Mesenchymal stem cell (in vitro differentiated cells and primary cell): ENCODE measurements at regions not wholly inside any gene's neighbourhood (a gene's known extent, or its start where the extent isn't known, plus 50 kb on each side); places are given as distances from the start of the nearest gene placed in this dataset.

ENCODE experiments used
- DNase-seq: peaks from one replicate; pipeline ENCODE4 v3.0.0-alpha.2; 2013
- H2AFZ ChIP-seq: one replicate; pipeline ENCODE4 v1.6.1; 2013; ENCODE audit warnings: low read depth, mild to moderate bottlenecking, control low read depth, inconsistent platforms, low read length, moderate library complexity
- H2AK5ac ChIP-seq: 2 replicates; pipeline ENCODE4 v1.6.1; 2013; ENCODE audit warnings: low read length, moderate library complexity, mild to moderate bottlenecking, inconsistent platforms; ENCODE audit not compliant: severe bottlenecking
- H2BK120ac ChIP-seq: one replicate; pipeline ENCODE4 v1.6.1; 2013; ENCODE audit warnings: low read depth, mild to moderate bottlenecking, inconsistent platforms, low read length, moderate library complexity
- H2BK12ac ChIP-seq, 2 experiments: one replicate each; pipeline ENCODE4 v1.6.1; 2013; ENCODE audit warnings: inconsistent platforms in 2 of 2, low read length in 2 of 2, mild to moderate bottlenecking in 2 of 2, moderate library complexity in 2 of 2, control low read depth in 1 of 2
- H2BK15ac ChIP-seq: one replicate; pipeline ENCODE4 v1.6.1; 2013; ENCODE audit warnings: mild to moderate bottlenecking, low read depth, inconsistent platforms; ENCODE audit not compliant: poor library complexity, severe bottlenecking
- H2BK5ac ChIP-seq: 2 replicates; pipeline ENCODE4 v1.6.1; 2013; ENCODE audit warnings: low read depth, mild to moderate bottlenecking, low read length, control low read depth, inconsistent platforms; ENCODE audit not compliant: poor library complexity, severe bottlenecking
- H3K14ac ChIP-seq, 2 experiments: one replicate each; pipeline ENCODE4 v1.6.1; 2013; ENCODE audit warnings: inconsistent platforms in 2 of 2, low read length in 2 of 2, control low read depth in 1 of 2, mild to moderate bottlenecking in 1 of 2, moderate library complexity in 1 of 2
- H3K18ac ChIP-seq, 2 experiments: one replicate each; pipeline ENCODE4 v1.6.1; 2013; ENCODE audit warnings: inconsistent platforms in 2 of 2, low read length in 2 of 2, control low read depth in 1 of 2, low read depth in 1 of 2, mild to moderate bottlenecking in 1 of 2
- H3K23ac ChIP-seq, 2 experiments: one replicate each; pipeline ENCODE4 v1.6.1; 2013; ENCODE audit warnings: inconsistent platforms in 2 of 2, low read length in 2 of 2, mild to moderate bottlenecking in 2 of 2, moderate library complexity in 2 of 2, control low read depth in 1 of 2
- H3K27ac ChIP-seq: 2 replicates; pipeline ENCODE4 v1.5.1; 2013; ENCODE audit warnings: mild to moderate bottlenecking, moderate library complexity, low read length, control low read depth, inconsistent platforms; ENCODE audit not compliant: poor library complexity, severe bottlenecking
- H3K27me3 ChIP-seq, 2 experiments: 2 replicates each; pipeline versions ENCODE4 v1.6.1 to v1.7.0; 2013; ENCODE audit warnings: low read length in 2 of 2, mild to moderate bottlenecking in 2 of 2, moderate library complexity in 2 of 2, control low read depth in 1 of 2, inconsistent platforms in 1 of 2; ENCODE audit not compliant: control insufficient read depth in 1 of 2, insufficient read depth in 1 of 2
- H3K36me3 ChIP-seq, 2 experiments: 2 replicates each; pipeline versions ENCODE4 v1.6.1 to v1.7.0; 2013; ENCODE audit warnings: low read length in 2 of 2, control low read depth in 1 of 2, inconsistent platforms in 1 of 2, low read depth in 1 of 2, mild to moderate bottlenecking in 1 of 2; ENCODE audit not compliant: insufficient read depth in 2 of 2, control insufficient read depth in 1 of 2
- H3K4ac ChIP-seq, 2 experiments: one replicate each; pipeline ENCODE4 v1.6.1; 2013; ENCODE audit warnings: inconsistent platforms in 2 of 2, low read length in 2 of 2, mild to moderate bottlenecking in 2 of 2, moderate library complexity in 2 of 2, control low read depth in 1 of 2, low read depth in 1 of 2
- H3K4me1 ChIP-seq: 2 replicates; pipeline ENCODE4 v1.6.1; 2013; ENCODE audit warnings: low read depth, low read length, control low read depth; ENCODE audit not compliant: control insufficient read depth, insufficient read depth
- H3K4me2 ChIP-seq: 2 replicates; pipeline ENCODE4 v1.6.1; 2013; ENCODE audit warnings: low read length, mild to moderate bottlenecking, inconsistent platforms; ENCODE audit not compliant: poor library complexity, severe bottlenecking
- H3K4me3 ChIP-seq, 2 experiments: 2 replicates each; pipeline versions ENCODE4 v1.5.1 to v1.7.0; 2013; ENCODE audit warnings: low read length in 2 of 2, mild to moderate bottlenecking in 2 of 2, control low read depth in 1 of 2, low read depth in 1 of 2; ENCODE audit not compliant: insufficient read depth in 1 of 2
- H3K79me1 ChIP-seq: replicated peaks from 2 replicates; pipeline ENCODE4 v1.6.1; 2013; ENCODE audit warnings: mild to moderate bottlenecking, control low read depth, low read length, inconsistent platforms; ENCODE audit not compliant: poor library complexity, severe bottlenecking
- H3K9ac ChIP-seq: 2 replicates; pipeline ENCODE4 v1.7.0; 2013; ENCODE audit warnings: mild to moderate bottlenecking, low read length, moderate library complexity
- H3K9me3 ChIP-seq: 2 replicates; pipeline ENCODE4 v1.7.0; 2013; ENCODE audit warnings: mild to moderate bottlenecking, low read length; ENCODE audit not compliant: control insufficient read depth
- H4K8ac ChIP-seq: one replicate; pipeline ENCODE4 v1.6.1; 2013; ENCODE audit warnings: inconsistent platforms, mild to moderate bottlenecking, low read length, moderate library complexity
- H4K91ac ChIP-seq: one replicate; pipeline ENCODE4 v1.6.1; 2013; ENCODE audit warnings: mild to moderate bottlenecking, low read length, inconsistent platforms
- WGBS: methylation state at CpG from one replicate; pipeline ENCODE4 v1.1.7; 2013; ENCODE audit warnings: mixed read lengths; 5-methylcytosine and 5-hydroxymethylcytosine counted together

DNA sequence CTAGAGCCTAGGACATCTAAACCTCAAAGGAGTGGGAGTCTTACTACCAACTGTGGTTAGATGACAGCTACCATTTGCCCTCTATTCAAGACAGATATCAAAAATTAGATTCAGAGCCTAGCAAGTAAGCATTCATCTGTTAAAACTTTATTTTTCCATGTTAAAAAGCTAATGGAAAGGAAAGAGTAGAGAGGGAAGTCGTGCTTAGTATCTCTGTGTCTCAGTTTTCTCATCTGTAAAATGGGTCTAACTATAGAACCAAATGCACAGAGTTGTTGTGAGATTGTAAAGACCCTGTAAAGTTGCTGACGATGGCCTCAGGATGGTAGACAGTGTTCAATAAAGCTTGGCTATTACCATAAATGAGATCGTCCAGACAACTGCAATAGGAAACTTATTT, 428.5 kb upstream of the RUNX1 start:
- no peaks in the 10 kb centered on the region for H3K79me1 ChIP-seq
- H3K36me3 ChIP-seq, result no peaks in the 10 kb centered on the region
- H3K27ac ChIP-seq, result no peak overlapping the region
- peaks cover 2% of the 10 kb centered on the region for H3K4me1 ChIP-seq
- peak overlapping the region in 1 of 2 experiments; percentile 28 for H3K18ac ChIP-seq
- no peak overlapping the region for H3K4me3 ChIP-seq
- no peak for DNase-seq
- no peak overlapping the region for H3K23ac ChIP-seq
- H2AFZ ChIP-seq, result no peak overlapping the region
- H3K9ac ChIP-seq, result no peak overlapping the region
- H4K8ac ChIP-seq, result peak overlapping the region; percentile 19
- H2BK5ac ChIP-seq, result no peak overlapping the region
- peaks cover 6% of the 10 kb centered on the region for H3K9me3 ChIP-seq
- no peak overlapping the region for H3K14ac ChIP-seq
- peak overlapping the region in 1 of 2 experiments; percentile 49 for H2BK12ac ChIP-seq
- WGBS, result 100% methylated on average over 1 of the region's 3 CpGs
- H2BK15ac ChIP-seq, result no peak overlapping the region
- H2AK5ac ChIP-seq, result no peak overlapping the region
- H3K4me2 ChIP-seq, result no peak overlapping the region
- H3K4ac ChIP-seq, result peak overlapping the region in 1 of 2 experiments; percentile 60
- H2BK120ac ChIP-seq, result peak overlapping the region; percentile 64
- no peak overlapping the region for H4K91ac ChIP-seq
- H3K27me3 ChIP-seq, result no peaks in the 10 kb centered on the region

DNA sequence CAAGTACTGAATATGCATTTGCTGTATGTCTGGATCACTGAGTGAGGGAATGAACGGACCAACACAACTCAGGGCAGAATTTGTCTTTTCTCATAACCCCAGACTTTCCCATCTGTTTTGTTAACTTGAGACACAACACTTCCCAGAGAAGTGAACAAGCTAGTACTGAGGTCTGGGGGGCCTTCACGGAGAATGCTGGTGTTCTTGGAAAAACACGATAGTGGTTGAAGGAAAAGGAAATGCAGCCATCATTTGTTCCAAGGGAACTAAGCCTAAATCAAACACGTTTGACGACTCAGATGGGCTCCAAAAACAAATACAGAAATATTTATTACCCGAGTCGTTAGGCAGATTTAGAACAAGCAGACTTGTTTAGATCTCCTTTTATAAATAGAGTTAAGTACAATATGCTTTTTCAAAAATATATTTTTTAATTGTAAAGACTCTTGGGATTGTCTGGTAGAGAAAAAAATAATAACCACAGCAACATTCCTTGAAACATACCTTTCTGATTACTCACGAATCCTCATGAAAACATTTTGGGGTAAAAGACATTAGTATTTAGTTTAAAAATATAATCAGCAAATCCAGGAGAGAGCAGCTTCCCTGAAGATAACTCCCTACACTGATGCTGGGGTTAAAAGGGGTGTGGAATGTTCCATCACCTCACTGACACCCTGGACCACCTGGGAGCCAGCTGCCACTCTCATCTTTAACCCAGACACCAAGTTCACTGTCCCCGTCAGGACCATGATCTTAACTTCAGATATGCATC, 427.7 kb upstream of the RUNX1 start:
- H3K9ac ChIP-seq, result peak overlapping the region; percentile 25
- no peaks in the 10 kb centered on the region for H3K79me1 ChIP-seq
- peak; percentile 69 for DNase-seq
- WGBS, result 60% methylated on average over 1 of the region's 9 CpGs
- no peaks in the 10 kb centered on the region for H3K36me3 ChIP-seq
- H2BK15ac ChIP-seq, result no peak overlapping the region
- H3K18ac ChIP-seq, result peak overlapping the region; percentile 74 to 82
- H3K14ac ChIP-seq, result no peak overlapping the region
- H2AFZ ChIP-seq, result no peak overlapping the region
- peak overlapping the region; percentile 87 to 91 for H3K4ac ChIP-seq
- peak overlapping the region; percentile 80 for H4K91ac ChIP-seq
- no peak overlapping the region for H2AK5ac ChIP-seq
- H3K4me1 ChIP-seq, result peaks cover 2% of the 10 kb centered on the region
- no peak overlapping the region for H3K23ac ChIP-seq
- H2BK5ac ChIP-seq, result peak overlapping the region; percentile 85
- H4K8ac ChIP-seq, result peak overlapping the region; percentile 84
- H3K27ac ChIP-seq, result peak overlapping the region; percentile 80
- peaks cover 6% of the 10 kb centered on the region for H3K9me3 ChIP-seq
- peak overlapping the region; percentile 82 for H2BK120ac ChIP-seq
- no peak overlapping the region for H3K4me3 ChIP-seq
- H2BK12ac ChIP-seq, result peak overlapping the region; percentile 79 to 95
- H3K27me3 ChIP-seq, result no peaks in the 10 kb centered on the region
- peak overlapping the region; percentile 58 for H3K4me2 ChIP-seq

DNA sequence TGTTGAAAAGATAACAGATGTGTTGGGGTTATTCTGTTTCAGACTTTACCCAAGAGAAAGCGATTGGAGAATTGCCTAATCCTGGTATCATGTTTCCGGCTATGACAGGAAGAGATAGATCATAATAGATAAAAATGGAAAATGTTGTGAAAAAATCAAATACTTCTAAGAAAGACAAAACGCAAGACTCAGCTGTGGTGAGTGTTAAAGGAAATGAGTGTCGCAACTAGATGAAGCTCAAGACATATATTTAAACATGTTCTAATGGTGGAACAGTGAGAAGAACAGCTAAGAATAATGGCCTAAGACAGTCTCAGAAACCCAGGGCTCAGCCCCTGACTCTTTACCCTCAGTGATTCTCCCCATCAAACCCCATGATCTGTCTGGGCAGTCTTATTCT, 426.7 kb upstream of the RUNX1 start:
- Histone ChIP-seq H3K27ac (no peak overlapping the region), H3K4ac (no peak overlapping the region), H3K9me3 (peaks cover 6% of the 10 kb centered on the region), H2BK120ac (no peak overlapping the region), H4K8ac (no peak overlapping the region), H3K18ac (peak overlapping the region in 1 of 2 experiments; percentile 89), H2AFZ (no peak overlapping the region), H2BK5ac (no peak overlapping the region), H4K91ac (no peak overlapping the region), H3K9ac (peak overlapping the region; percentile 40), H2BK15ac (no peak overlapping the region), H3K23ac (no peak overlapping the region), H3K14ac (no peak overlapping the region), H3K4me2 (no peak overlapping the region), H2BK12ac (no peak overlapping the region), H3K4me1 (peaks cover 2% of the 10 kb centered on the region), H2AK5ac (peak overlapping the region; percentile 84), H3K27me3 (no peaks in the 10 kb centered on the region), H3K36me3 (no peaks in the 10 kb centered on the region), H3K79me1 (no peaks in the 10 kb centered on the region), H3K4me3 (no peak overlapping the region)
- DNase-seq, result peak; percentile 77
- 27% methylated on average over 2 of the region's 4 CpGs for WGBS

DNA sequence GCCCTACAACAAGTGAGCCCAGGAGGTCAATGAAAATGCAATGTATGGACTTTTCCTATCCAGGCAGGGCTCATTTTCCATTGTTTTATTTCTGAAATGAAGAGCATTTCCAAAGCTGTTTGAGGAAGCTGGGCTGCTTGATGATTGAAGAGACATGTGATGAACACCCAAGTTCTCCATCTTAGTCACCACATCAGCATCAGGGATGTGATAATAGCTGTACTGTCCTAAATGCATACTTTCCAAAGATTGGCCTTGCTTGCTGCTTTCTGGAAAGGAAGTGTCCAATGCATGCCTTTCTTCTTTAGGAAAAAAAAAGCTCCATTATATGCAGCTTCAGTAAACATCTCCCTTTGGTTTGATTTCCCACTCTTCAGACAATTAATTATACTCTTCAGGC, 425.9 kb upstream of the RUNX1 start:
- Histone ChIP-seq H2BK120ac (no peak overlapping the region), H3K14ac (no peak overlapping the region), H3K23ac (no peak overlapping the region), H2AFZ (no peak overlapping the region), H4K8ac (no peak overlapping the region), H3K79me1 (no peaks in the 10 kb centered on the region), H2BK15ac (no peak overlapping the region), H3K4ac (no peak overlapping the region), H4K91ac (no peak overlapping the region), H3K27me3 (no peaks in the 10 kb centered on the region), H3K27ac (no peak overlapping the region), H3K9ac (peak overlapping the region; percentile 40), H3K18ac (no peak overlapping the region), H2AK5ac (no peak overlapping the region), H3K4me3 (no peak overlapping the region), H3K36me3 (no peaks in the 10 kb centered on the region), H3K9me3 (peaks cover 6% of the 10 kb centered on the region), H3K4me2 (no peak overlapping the region), H2BK5ac (no peak overlapping the region), H3K4me1 (peaks cover 2% of the 10 kb centered on the region), H2BK12ac (no peak overlapping the region)
- DNase-seq, result peak; percentile 56
